GM21367 (cell line): ENCODE measurements at regions not wholly inside any gene's neighbourhood (a gene's known extent, or its start where the extent isn't known, plus 50 kb on each side); places are given as distances from the start of the nearest gene placed in this dataset.

ENCODE experiments used
- ATAC-seq: cut with Tn5 transposase; IDR thresholded peaks from one replicate; pipeline ENCODE4 v1.9.1; 2021; ENCODE audit not compliant: unreplicated experiment

- ATAC-seq: no peak
Measured at GRCh38 chr2:120453635-120453998, 107.7 kb downstream of the INHBB start.

DNA sequence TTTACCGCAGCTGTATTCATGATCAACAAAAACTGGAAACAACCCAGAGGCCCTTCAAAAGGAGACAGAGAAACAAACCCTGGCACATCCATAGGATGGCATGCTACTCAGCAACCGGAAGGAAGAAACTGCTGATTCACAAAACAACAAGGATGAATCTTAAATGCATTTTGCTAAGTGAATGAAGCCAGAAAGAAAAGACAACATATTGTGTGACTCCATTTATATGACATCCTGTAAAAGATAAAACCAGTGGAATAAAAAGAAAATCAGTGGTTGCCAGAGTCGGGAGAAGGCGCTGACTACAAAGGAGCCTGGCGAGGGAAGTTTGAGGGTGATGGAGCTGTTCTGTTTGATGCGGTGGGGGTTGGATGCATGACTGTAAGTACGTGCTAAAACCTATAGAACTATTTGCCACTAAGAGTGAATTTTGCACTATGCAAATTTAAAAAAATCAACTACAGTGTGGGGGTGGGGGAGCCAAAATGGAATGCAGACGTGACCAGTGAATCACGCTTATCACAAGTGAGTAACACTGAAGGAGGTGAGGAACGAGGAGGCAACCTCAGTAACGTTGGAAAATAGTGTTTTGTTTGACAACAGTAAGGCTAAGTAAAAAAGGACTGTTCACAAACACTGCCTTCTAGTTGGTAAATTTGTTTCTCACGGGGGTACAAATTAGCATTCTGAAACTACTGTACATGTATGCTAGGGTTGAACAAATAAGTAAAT is 108.9 kb downstream of the INHBB start:
- ATAC-seq: no peak

DNA sequence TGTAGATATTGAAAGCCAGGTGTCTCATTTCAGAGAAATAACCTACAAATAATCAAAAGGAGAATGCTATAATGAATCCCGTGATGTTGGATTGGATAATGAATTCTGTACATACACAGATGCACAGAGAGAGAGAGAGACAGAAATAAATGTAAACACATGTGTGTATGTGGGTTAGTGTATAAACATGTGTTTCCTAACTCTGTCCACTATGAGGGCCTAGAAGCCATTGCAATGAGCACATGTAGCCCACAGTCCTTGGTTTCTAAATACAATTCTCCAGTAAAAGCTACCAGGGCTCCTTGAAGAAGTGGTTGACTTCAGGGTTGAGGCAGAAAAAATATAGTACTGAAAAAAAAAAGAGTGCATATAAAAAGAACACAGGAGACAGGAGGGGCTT is 109.5 kb downstream of the INHBB start:
- no peak for ATAC-seq

GRCh38 chr2:120456867-120457266 is 110.9 kb downstream of the INHBB start:
- ATAC-seq: no peak

GRCh38 chr2:120460511-120460910 is 114.6 kb downstream of the INHBB start:
- no peak for ATAC-seq

DNA sequence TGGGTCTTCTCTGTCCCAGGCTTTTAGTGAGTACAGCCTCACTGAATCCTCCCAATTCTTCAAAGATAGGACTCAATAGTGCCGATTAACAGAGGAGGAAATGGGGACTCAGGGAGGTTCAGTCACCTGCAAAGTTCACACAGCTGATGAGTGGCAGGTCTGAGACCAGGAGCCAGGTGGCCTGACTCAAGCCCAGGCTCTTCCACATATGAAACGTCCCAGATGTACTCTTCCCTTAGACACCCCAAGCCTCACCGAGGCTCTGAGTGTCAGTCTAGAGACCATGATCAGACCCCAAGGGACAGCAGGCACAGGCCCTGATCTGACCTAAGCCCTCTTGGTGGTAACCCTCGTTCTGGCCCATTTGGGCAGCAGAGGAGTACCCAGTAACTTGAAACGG is 115.2 kb downstream of the INHBB start:
- ATAC-seq: no peak

- no peak for ATAC-seq
Measured at GRCh38 chr2:120461546-120462537, 115.9 kb downstream of the INHBB start.

GRCh38 chr2:120463527-120463926 is 117.6 kb downstream of the INHBB start:
- no peak for ATAC-seq

DNA sequence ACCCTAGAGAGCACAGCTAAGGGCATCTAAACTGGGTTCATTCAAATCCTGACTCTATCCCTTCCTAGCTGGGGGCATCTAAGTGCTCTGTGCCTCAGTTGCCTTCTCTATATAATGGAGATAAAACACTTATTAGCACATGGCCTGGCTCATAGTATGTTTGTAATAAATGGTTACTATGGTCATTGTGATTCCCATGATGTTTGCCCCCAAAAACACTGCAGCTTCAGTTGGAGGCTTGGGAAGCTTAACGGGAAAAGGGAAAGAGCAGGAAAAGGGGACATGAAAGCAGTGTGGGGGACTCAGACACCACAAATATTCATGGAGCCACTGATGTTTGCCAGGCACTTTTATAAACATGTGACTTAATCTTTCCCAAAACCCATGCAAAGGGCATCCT is 118.1 kb downstream of the INHBB start:
- ATAC-seq: no peak

DNA sequence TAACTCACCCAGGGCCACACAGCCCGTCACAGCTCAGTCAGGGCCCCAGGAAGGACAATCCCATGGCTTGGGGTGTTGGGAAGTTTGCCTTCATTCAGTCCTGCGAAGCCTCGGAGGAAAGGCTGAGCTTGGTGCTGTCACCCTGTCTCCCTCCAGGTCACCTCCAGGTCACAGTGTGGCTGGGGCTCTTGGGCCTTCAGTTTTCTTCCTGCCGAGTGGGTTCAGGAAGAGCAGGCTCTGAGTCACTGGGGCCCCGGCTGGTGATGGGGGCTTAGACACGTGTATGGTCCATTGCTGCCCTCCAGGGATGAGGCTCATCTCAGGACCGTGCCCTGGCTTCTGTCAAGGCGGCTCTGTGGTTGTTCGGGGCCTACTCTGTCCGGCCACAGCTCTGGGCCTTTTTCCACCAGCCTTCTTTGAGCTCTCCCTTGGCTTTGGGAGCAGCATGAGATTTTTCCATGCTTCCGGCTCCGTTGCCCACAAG is 118.6 kb downstream of the INHBB start:
- no peak for ATAC-seq

DNA sequence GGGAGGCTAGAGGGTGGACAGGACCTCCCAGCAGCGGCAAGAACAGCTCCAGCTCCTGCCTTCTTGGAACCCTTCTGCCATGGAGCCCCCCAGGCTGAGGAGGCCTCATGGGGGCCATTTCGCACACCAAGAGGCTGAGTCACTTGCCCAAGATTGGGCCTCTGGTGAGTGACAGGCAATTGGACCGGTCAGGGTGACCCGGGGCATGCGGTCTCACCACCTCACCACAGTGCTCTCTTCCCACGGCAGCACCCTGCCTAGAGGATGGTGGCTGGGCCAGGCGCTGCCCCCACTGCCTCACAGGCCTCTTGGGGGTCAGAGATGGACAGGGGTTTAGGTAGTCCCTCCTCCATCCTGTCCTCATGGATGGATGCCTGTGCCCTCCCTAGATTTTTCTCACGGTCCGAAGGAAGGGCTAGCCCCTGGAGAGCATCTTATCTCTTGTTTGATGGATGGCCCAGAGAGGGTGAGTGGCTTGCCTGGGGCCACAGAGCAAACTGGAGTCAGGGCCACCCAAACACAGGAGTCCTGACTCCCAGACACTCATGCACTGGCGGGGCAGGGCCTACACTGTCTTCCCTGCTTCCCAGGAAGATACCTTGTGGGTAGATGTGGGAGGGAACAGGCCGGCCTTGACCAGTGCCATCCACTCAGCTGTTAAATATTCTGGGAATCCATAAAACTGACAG is 119.2 kb downstream of the INHBB start:
- no peak for ATAC-seq

- ATAC-seq: no peak
Measured at GRCh38 chr2:120465701-120465988, 119.7 kb downstream of the INHBB start.

- no peak for ATAC-seq
Measured at GRCh38 chr2:120465989-120466703, 120.2 kb downstream of the INHBB start.

- ATAC-seq: no peak
Measured at GRCh38 chr2:120466704-120467054, 120.7 kb downstream of the INHBB start.

GRCh38 chr2:120468136-120468535 is 122.2 kb downstream of the INHBB start:
- ATAC-seq: no peak

DNA sequence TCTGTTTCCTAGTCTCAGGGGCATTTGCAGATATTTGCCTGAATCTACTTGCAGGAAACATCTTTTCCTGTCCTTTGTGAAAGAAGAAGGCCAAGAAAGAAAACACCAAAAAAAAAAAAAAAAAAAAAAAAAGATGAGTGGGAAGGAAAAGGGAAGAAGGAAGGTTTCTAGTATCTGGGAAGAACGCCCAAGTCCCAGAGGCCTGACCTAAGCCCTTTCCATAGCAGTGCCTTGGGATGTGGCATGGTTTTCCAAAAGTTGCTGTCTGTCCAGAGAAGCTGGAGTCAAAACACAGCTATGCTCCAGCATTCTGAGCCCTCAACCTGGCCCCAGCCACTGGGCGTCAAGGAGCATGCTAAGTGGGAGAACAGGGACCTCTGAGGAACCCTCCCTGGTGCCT is 123.5 kb downstream of the INHBB start:
- no peak for ATAC-seq

DNA sequence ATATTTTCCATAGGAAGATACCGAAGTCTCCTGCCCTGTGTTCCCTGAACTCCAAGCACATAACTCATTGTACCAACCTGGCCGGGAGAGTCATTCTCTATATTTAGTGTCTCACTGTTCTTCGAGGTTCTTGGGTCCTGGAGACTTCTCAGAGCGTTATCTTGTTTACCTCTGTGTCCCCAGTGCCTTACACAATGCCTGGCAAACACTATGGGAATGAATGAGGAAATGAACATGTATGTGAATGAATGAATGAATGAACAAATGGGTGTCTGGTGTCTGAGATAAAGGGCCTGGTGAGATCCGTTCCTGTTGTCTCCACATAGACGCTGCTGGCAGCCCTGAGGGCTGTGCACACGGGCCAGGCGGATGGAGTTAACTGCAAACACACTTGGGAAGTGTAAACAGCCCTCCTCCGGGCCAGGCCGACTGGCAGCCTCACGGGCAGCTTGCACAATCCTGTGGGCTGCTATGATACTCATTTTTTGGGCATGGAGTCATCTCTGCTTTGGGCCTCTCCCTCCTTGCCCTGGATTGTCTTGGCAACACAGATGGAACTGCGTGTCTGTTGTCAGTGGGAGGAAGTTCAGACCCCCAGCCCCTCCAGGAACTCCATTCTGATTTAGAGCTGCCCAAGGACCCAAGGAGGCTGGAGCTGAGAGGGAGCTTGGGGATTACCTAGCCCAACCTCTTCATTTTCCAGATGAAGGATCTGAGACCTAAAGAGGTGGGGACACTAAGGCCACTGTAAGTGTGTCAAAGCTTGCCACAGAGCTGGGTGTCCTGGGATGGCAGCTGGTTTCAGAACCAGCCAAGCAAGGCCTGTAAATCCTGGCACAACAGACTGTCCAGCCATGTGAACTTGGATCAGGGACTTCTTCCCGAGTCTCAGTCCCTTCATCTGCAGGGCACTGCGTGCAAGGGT is 124.4 kb downstream of the INHBB start:
- no peak for ATAC-seq

DNA sequence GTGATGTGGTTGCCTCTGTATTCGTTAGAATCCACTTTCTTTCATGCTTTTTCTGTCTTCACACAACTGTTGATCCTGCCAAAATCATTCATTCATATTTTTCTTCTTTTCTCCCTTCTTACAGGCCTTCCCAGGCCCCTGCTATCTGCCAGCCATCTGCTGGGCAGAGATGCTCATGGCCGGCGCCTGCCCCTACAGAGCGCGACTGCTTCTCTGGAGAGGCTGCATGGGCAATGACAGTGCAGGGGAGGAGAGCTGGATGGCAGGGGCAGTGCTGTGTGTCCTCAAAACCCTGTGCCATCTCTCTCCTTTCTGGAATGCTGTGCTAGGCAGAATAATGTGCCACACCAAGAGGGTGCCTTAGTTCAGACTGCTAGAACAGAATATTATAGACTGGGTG is 125.2 kb downstream of the INHBB start:
- no peak for ATAC-seq

DNA sequence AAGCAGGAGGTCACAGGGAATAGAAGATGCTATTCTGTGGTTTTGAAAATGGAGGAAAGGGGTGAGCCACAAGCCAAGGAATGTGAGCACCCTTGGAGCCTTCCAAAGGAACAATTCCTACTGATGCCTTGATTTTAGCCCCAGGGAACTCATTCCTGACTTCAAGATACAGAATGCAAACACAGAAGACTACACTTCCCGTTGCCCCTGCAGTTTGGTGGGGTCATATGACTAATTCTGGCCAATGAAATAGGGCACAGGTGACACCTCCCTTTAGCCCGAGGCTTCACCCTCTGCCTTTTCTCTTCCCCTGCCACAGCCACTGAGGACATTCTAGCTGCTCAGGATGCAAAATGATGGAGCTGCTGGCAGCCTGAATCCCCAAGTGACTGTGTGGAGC is 126.1 kb downstream of the INHBB start:
- ATAC-seq: no peak

DNA sequence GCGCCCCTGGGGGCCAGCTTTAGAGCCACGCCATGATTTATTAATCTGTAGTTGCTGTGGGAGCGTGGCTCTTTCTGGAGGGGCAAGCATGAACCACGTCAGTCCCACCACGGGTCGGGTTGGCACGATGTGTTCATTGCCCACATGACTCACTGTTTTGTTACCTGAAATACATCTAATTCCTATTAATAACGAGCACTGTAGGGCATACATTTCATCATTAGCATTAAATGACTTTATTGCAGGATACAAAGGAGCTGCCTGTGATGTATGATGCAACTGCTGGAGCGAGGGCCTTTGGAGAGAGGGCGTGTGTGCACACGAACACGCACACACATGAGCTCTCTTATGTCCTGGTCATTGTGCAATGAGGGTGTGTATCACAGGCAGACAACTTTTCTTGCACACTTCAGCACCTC is 127.0 kb downstream of the INHBB start:
- ATAC-seq: no peak
